GM12878 (cell line): ENCODE measurements at regions not wholly inside any gene's neighbourhood (a gene's known extent, or its start where the extent isn't known, plus 50 kb on each side); places are given as distances from the start of the nearest gene placed in this dataset.
A peak's percentile ranks its signal among the peaks of the same experiment; 100 is the strongest.

ENCODE experiments used
- ATAC-seq: fragments of 200-7000 bp; cut with Tn5 transposase; 3 replicates; pipeline ENCODE4 v1.9.1; 2020; ENCODE audit warnings: mild to moderate bottlenecking, moderate library complexity
- BruUV-seq: library from RNA; stranded (reverse); fragments of 400-500 nt; replicated peaks from 2 replicates; lab custom pipeline; 2021; lab: Mats Ljungman, UMichigan
- CTCF ChIA-PET: fragments of 300-600 bp; sonication (Branson Sonifier 250); formaldehyde crosslinking; extraction: SDS; loops from one replicate; lab custom pipeline; 2021; ENCODE audit warnings: inconsistent platforms; lab: Yijun Ruan, JAX
- POLR2A ChIA-PET: fragments of 350-600 bp; formaldehyde crosslinking; extraction: SDS; loops from one replicate; lab custom pipeline; 2021; ENCODE audit warnings: inconsistent platforms; lab: Charles Lee
- RAD21 ChIA-PET: fragments of 300-600 bp; sonication (Branson Sonifier 250); formaldehyde crosslinking; loops from one replicate; lab custom pipeline; 2023; ENCODE audit warnings: antibody characterized with exemption; ENCODE audit not compliant: unreplicated experiment; lab: Charles Lee
- SMC1A ChIA-PET: fragments of 300-600 bp; sonication (Branson Sonifier 250); formaldehyde crosslinking; loops from one replicate; lab custom pipeline; 2023; ENCODE audit not compliant: unreplicated experiment, uncharacterized antibody; lab: Charles Lee
- DNase-seq: peaks from one replicate; pipeline ENCODE4 v3.0.0-alpha.2; 2011; ENCODE audit warnings: low read depth, low spot score
- FAIRE-seq: peaks from 3 replicates; lab custom pipeline; 2011; peaks lifted over from hg19 to GRCh38; lab: Jason Lieb, UNC
- H2AFZ ChIP-seq: 2 replicates; pipeline ENCODE4 v1.6.0; 2011; ENCODE audit warnings: low read depth, low read length, control low read depth; ENCODE audit not compliant: control insufficient read depth
- H3K27ac ChIP-seq: 2 replicates; pipeline ENCODE4 v1.5.1; 2011; ENCODE audit warnings: control low read depth; ENCODE audit not compliant: control insufficient read depth, insufficient read depth
- H3K27me3 ChIP-seq, 2 experiments: replicated peaks in 1 of 2; 2 replicates each; pipeline versions ENCODE4 v1.6.0 to v1.6.1; 2011; ENCODE audit warnings: low read length in 1 of 2; ENCODE audit not compliant: control insufficient read depth in 2 of 2, insufficient read depth in 2 of 2
- H3K36me3 ChIP-seq, 2 experiments: 2 replicates each; pipeline ENCODE4 v1.5.1; 2011; ENCODE audit warnings: low read length in 1 of 2; ENCODE audit not compliant: control insufficient read depth in 2 of 2, insufficient read depth in 2 of 2
- H3K4me1 ChIP-seq: 2 replicates; pipeline ENCODE4 v1.6.1; 2011; ENCODE audit warnings: mild to moderate bottlenecking, low read length, moderate library complexity, mixed read lengths; ENCODE audit not compliant: control insufficient read depth, insufficient read depth
- H3K4me2 ChIP-seq: 2 replicates; pipeline ENCODE4 v1.6.0; 2011; ENCODE audit warnings: control low read depth; ENCODE audit not compliant: control insufficient read depth, insufficient read depth
- H3K4me3 ChIP-seq: fragments of 200-600 bp; sonication (generic); 2 replicates; pipeline ENCODE4 v1.5.1; 2016
- H3K79me2 ChIP-seq: 2 replicates; pipeline ENCODE4 v1.6.0; 2011; ENCODE audit warnings: low read length; ENCODE audit not compliant: control insufficient read depth, insufficient read depth
- H3K9ac ChIP-seq: 2 replicates; pipeline ENCODE4 v1.8.0; 2011; ENCODE audit warnings: low read length, control low read depth, mixed read lengths; ENCODE audit not compliant: control insufficient read depth, insufficient read depth
- H3K9me3 ChIP-seq: replicated peaks from 3 replicates; pipeline ENCODE4 v1.5.1; 2011; ENCODE audit warnings: mild to moderate bottlenecking, low read length; ENCODE audit not compliant: control insufficient read depth, insufficient read depth
- H4K20me1 ChIP-seq: 2 replicates; pipeline ENCODE4 v1.6.0; 2011; ENCODE audit not compliant: control insufficient read depth, insufficient read depth
- BMI1 ChIP-seq: fragments of 450-650 bp; IDR thresholded peaks from 2 replicates; pipeline ENCODE4 v1.6.1; 2016; ENCODE audit warnings: mild to moderate bottlenecking, moderate library complexity, borderline replicate concordance
- CHD4 ChIP-seq: fragments of 200-600 bp; sonication (generic); IDR thresholded peaks from 2 replicates; pipeline ENCODE4 v1.6.1; 2016; ENCODE audit warnings: mild to moderate bottlenecking
- ESRRA ChIP-seq: IDR thresholded peaks from 2 replicates; pipeline ENCODE4 v1.6.1; 2012; ENCODE audit warnings: mild to moderate bottlenecking, low read length, improper control_type of control experiment
- HDAC2 ChIP-seq: fragments of 200-600 bp; sonication (generic); IDR thresholded peaks from 2 replicates; pipeline ENCODE4 v1.6.1; 2017
- KLF5 ChIP-seq: fragments of 450-650 bp; IDR thresholded peaks from 2 replicates; pipeline ENCODE4 v1.6.1; 2014; ENCODE audit warnings: mild to moderate bottlenecking; ENCODE audit not compliant: partially characterized antibody
- LARP7 ChIP-seq: fragments of 450-650 bp; IDR thresholded peaks from 2 replicates; pipeline ENCODE4 v1.6.1; 2017; ENCODE audit warnings: mild to moderate bottlenecking
- NR2F1 ChIP-seq: fragments of 450-650 bp; conservative IDR thresholded peaks from 2 replicates; pipeline ENCODE4 v1.6.1; 2017; ENCODE audit warnings: mild to moderate bottlenecking
- SPI1 ChIP-seq: IDR thresholded peaks from 2 replicates; pipeline ENCODE4 v1.6.1; 2011; ENCODE audit warnings: low read depth, mild to moderate bottlenecking, low read length, moderate library complexity, borderline replicate concordance; ENCODE audit not compliant: insufficient read depth
- TCF12 ChIP-seq: IDR thresholded peaks from 2 replicates; pipeline ENCODE4 v1.6.1; 2011; ENCODE audit warnings: low read depth, mild to moderate bottlenecking, low read length
- TCF7 ChIP-seq: IDR thresholded peaks from 2 replicates; pipeline ENCODE4 v1.6.1; 2014; ENCODE audit warnings: antibody characterized with exemption, borderline replicate concordance
- WGBS: methylation state at CpG from one replicate; pipeline ENCODE4 v1.1.6; 2016; ENCODE audit warnings: low lambda C conversion rate; ENCODE audit not compliant: insufficient replicate concordance, insufficient coverage; ENCODE audit errors: missing lambda C conversion rate; 5-methylcytosine and 5-hydroxymethylcytosine counted together
- in situ Hi-C: fragments of 300-500 bp; cut with MboI; formaldehyde crosslinking; loops from 9 replicates; pipeline ENCODE4 v1.14.3; 2018; ENCODE audit warnings: mixed read lengths
- intact Hi-C: fragments of 100-400 bp; cut with micrococcal nuclease; formaldehyde crosslinking; loops from one replicate; pipeline ENCODE4 v1.14.2; 2022; ENCODE audit not compliant: unreplicated experiment
- TF ChIP-seq, protein P1 (sequence below): fragments of 450-650 bp; IDR thresholded peaks from 2 replicates; pipeline ENCODE4 v1.6.1; 2014; ENCODE audit warnings: mild to moderate bottlenecking
- TF ChIP-seq, protein P2 (sequence below): IDR thresholded peaks from 2 replicates; pipeline ENCODE4 v1.6.1; 2011; ENCODE audit warnings: low read depth, mild to moderate bottlenecking, low read length, moderate library complexity, borderline replicate concordance; ENCODE audit errors: extremely low read depth
- TF ChIP-seq, protein P3 (sequence below): fragments of 450-650 bp; IDR thresholded peaks from 2 replicates; pipeline ENCODE4 v1.6.1; 2018; ENCODE audit warnings: mild to moderate bottlenecking, low read depth, moderate library complexity; ENCODE audit not compliant: partially characterized antibody

DNA sequence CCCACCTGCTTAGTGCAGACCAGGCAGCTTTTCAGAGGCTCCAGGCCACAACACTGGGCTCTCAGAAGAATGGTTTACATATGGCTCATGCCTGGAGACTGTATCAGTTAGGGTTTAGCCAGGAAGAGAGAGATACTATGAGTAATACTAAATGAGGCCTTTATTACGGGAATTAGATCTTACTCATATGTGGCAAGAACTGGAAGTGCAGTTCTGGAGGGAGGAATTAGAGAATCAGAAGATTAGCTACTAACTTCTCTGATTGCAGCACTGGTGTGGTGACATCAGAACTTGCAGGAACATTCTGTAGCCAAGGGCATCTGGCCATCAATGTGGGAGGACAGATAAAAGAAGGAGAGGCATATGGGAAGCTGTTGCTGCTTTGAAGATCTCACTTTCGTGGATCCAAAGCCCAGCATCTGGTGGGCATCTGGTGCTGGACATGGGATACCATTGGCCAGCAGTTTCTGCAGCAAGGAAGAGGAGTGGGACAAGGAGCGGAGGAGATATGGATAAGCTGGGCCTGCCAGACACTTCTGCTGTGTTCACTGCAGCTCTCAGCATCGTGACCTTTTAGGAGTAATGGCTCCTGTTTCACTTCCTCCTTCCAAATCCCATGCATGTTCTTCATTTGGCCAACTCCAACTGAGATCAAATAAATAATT is 248.5 kb downstream of the BTBD3 start:
- H3K9me3 ChIP-seq, result no peaks in the 10 kb centered on the region
- in situ Hi-C loops, result no loop called here
- no peaks in the 10 kb centered on the region for H3K36me3 ChIP-seq
- ChIA-PET SMC1A (no interaction called here), CTCF (no interaction called here), POLR2A (no interaction called here), RAD21 (no interaction called here)
- ATAC-seq (no peak), FAIRE-seq (no peak), DNase-seq (no peak)
- H3K4me3 ChIP-seq, result no peak overlapping the region
- intact Hi-C loops, result no loop called here
- no peaks in the 10 kb centered on the region for H3K79me2 ChIP-seq
- H3K27ac ChIP-seq, result no peak overlapping the region
- no peaks in the 10 kb centered on the region for H4K20me1 ChIP-seq
- H3K4me1 ChIP-seq, result no peaks in the 10 kb centered on the region
- BruUV-seq, result no TSS peak
- no peak overlapping the region for H2AFZ ChIP-seq
- no peaks in the 10 kb centered on the region for H3K27me3 ChIP-seq
- H3K9ac ChIP-seq, result no peak overlapping the region
- no peak overlapping the region for H3K4me2 ChIP-seq
- TF ChIP-seq, protein P1, sequence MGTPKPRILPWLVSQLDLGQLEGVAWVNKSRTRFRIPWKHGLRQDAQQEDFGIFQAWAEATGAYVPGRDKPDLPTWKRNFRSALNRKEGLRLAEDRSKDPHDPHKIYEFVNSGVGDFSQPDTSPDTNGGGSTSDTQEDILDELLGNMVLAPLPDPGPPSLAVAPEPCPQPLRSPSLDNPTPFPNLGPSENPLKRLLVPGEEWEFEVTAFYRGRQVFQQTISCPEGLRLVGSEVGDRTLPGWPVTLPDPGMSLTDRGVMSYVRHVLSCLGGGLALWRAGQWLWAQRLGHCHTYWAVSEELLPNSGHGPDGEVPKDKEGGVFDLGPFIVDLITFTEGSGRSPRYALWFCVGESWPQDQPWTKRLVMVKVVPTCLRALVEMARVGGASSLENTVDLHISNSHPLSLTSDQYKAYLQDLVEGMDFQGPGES, result no peak
- peak; percentile 15; the same call in 1 of the 2 replicates for TF ChIP-seq SPI1
- TF ChIP-seq, all 136 proteins: peak for 1
- 20% methylated on average over 4 of the region's 4 CpGs for WGBS

DNA sequence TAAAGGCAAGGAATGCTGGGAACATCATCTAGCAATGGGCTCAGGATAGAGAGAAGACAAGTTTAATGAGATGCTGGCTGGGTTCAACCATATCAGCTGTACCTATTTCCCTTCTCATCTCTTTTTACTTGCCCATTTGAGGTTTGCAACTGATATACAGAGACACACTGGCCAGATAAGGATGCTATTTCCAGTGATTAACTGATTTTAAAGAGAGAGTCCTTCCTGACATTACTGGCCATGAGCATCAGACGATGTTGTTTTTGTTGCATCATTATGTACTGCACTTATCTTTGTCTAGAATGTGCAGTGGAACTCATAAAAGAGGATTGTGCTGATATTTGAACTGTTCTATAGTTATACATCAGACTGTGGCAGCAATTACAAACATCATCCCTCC is 252.7 kb downstream of the BTBD3 start:
- SMC1A ChIA-PET, result interaction anchor here (1.0 kb wide), 1 partner anchor 18 kb away, joined by 3 read pairs; no protein-coding TSS in a partner anchor
- no TSS peak for BruUV-seq
- ATAC-seq, result no peak
- TF ChIP-seq CHD4, result no peak
- TF ChIP-seq TCF7, result no peak
- no peak for TF ChIP-seq HDAC2
- TF ChIP-seq ESRRA, result no peak
- TF ChIP-seq, protein P2, sequence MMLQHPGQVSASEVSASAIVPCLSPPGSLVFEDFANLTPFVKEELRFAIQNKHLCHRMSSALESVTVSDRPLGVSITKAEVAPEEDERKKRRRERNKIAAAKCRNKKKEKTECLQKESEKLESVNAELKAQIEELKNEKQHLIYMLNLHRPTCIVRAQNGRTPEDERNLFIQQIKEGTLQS, result no peak
- no peak for TF ChIP-seq BMI1
- TF ChIP-seq NR2F1, result no peak
- TF ChIP-seq KLF5, result no peak
- no peak for TF ChIP-seq TCF12
- TF ChIP-seq LARP7, result no peak
- TF ChIP-seq, protein P3, sequence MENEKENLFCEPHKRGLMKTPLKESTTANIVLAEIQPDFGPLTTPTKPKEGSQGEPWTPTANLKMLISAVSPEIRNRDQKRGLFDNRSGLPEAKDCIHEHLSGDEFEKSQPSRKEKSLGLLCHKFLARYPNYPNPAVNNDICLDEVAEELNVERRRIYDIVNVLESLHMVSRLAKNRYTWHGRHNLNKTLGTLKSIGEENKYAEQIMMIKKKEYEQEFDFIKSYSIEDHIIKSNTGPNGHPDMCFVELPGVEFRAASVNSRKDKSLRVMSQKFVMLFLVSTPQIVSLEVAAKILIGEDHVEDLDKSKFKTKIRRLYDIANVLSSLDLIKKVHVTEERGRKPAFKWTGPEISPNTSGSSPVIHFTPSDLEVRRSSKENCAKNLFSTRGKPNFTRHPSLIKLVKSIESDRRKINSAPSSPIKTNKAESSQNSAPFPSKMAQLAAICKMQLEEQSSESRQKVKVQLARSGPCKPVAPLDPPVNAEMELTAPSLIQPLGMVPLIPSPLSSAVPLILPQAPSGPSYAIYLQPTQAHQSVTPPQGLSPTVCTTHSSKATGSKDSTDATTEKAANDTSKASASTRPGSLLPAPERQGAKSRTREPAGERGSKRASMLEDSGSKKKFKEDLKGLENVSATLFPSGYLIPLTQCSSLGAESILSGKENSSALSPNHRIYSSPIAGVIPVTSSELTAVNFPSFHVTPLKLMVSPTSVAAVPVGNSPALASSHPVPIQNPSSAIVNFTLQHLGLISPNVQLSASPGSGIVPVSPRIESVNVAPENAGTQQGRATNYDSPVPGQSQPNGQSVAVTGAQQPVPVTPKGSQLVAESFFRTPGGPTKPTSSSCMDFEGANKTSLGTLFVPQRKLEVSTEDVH, result no peak

More for the DNA sequence above, 252.7 kb downstream of the BTBD3 start:
- Histone ChIP-seq H3K9ac (no peak overlapping the region), H3K27ac (no peak overlapping the region), H3K4me2 (no peak overlapping the region), H2AFZ (no peak overlapping the region), H3K4me3 (no peak overlapping the region), H3K36me3 (no peaks in the 10 kb centered on the region), H3K4me1 (no peaks in the 10 kb centered on the region), H4K20me1 (no peaks in the 10 kb centered on the region), H3K27me3 (no peaks in the 10 kb centered on the region), H3K79me2 (no peaks in the 10 kb centered on the region), H3K9me3 (no peaks in the 10 kb centered on the region)
- CTCF ChIA-PET, result no interaction called here
- RAD21 ChIA-PET, result no interaction called here
- DNase-seq, result no peak
- in situ Hi-C loops, result no loop called here
- intact Hi-C loops, result no loop called here
- 0% methylated on average over 1 of the region's 1 CpG for WGBS
- no peak for FAIRE-seq
- POLR2A ChIA-PET, result no interaction called here
